Spleen (tissue), 7 donors: ENCODE measurements at regions not wholly inside any gene's neighbourhood (a gene's known extent, or its start where the extent isn't known, plus 50 kb on each side); places are given as distances from the start of the nearest gene placed in this dataset.

Experiments
- POLR2A ChIP-seq, 3 donors: fragments of 450-650 bp; IDR thresholded peaks; one replicate each; pipeline ENCODE4 v1.5.1; 2017; ENCODE audit warnings: antibody characterized with exemption in 3 of 3, mild to moderate bottlenecking in 1 of 3
- TF ChIP-seq, protein P1 (sequence below), 11 experiments: fragments of 200-600 bp in 7 of 11; fragments of 450-650 bp in 4 of 11; sonication (generic) in 4 of 11; IDR thresholded peaks in 8 of 11; conservative IDR thresholded peaks in 3 of 11; 1 replicate in 7 of 11; 2 replicates in 4 of 11; pipeline versions ENCODE4 v1.4.0 to v1.8.0; 2016 to 2021; ENCODE audit warnings: antibody characterized with exemption in 11 of 11, inconsistent platforms in 4 of 11, mild to moderate bottlenecking in 1 of 11
- donor health status: DM: no; HTN: no; CAD: no; lungs with moderate emphysema.
- donor health status: DM: no; HTN: no; CAD: no.
- donor health status: DM: no; HTN: no; CAD: no.

DNA sequence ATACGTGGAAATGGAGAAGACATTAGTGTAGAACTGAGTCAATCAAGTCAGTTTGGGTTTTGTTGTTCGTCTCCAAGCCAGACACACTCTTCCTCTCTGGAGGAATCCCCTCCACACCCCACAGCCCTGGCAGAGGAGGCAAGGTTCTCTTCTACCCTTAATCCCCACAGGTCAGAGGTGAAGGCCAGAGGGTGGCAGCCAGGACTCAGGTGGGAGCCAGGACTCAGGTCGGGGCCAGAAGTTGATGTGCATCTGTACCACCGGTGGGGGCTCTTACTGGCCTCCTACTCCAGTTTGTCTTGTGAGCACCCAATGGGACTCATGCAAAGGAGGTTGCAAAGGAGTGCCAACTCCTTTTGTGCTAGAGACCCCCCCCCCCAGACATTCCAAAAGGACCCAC, 126.4 kb downstream of the TBXT start:
- TF ChIP-seq, protein P1, sequence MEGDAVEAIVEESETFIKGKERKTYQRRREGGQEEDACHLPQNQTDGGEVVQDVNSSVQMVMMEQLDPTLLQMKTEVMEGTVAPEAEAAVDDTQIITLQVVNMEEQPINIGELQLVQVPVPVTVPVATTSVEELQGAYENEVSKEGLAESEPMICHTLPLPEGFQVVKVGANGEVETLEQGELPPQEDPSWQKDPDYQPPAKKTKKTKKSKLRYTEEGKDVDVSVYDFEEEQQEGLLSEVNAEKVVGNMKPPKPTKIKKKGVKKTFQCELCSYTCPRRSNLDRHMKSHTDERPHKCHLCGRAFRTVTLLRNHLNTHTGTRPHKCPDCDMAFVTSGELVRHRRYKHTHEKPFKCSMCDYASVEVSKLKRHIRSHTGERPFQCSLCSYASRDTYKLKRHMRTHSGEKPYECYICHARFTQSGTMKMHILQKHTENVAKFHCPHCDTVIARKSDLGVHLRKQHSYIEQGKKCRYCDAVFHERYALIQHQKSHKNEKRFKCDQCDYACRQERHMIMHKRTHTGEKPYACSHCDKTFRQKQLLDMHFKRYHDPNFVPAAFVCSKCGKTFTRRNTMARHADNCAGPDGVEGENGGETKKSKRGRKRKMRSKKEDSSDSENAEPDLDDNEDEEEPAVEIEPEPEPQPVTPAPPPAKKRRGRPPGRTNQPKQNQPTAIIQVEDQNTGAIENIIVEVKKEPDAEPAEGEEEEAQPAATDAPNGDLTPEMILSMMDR (IDR thresholded peaks at IDR 0.05 in 8 of 11, conservative IDR thresholded peaks at IDR 0.05 in 3 of 11), result no peak
- TF ChIP-seq POLR2A (IDR thresholded peaks at IDR 0.05), result no peak
